H1 (cell line): ENCODE measurements at regions not wholly inside any gene's neighbourhood (a gene's known extent, or its start where the extent isn't known, plus 50 kb on each side); places are given as distances from the start of the nearest gene placed in this dataset.

Source experiments
- CTCF ChIA-PET: fragments of 300-600 bp; sonication (Branson Sonifier 250); formaldehyde crosslinking; loops from one replicate; lab custom pipeline; 2021; ENCODE audit not compliant: partially characterized antibody; lab: Charles Lee
- POLR2A ChIA-PET: fragments of 300-600 bp; sonication (Branson Sonifier 250); formaldehyde crosslinking; loops from one replicate; lab custom pipeline; 2021; ENCODE audit warnings: inconsistent platforms; ENCODE audit not compliant: partially characterized antibody; lab: Charles Lee
- DNase-seq, 2 experiments: peaks; one replicate each; pipeline versions ENCODE4 v3.0.0 to v3.0.0-alpha.2; 2010 to 2022; ENCODE audit warnings: low spot score in 2 of 2, low read depth in 1 of 2, mixed read lengths in 1 of 2
- FAIRE-seq: peaks from 2 replicates; lab custom pipeline; 2011; peaks lifted over from hg19 to GRCh38; lab: Jason Lieb, UNC
- H2AFZ ChIP-seq: 2 replicates; pipeline ENCODE4 v1.8.1; 2012; ENCODE audit warnings: low read length, inconsistent platforms
- H2AK5ac ChIP-seq: 2 replicates; pipeline ENCODE4 v1.6.1; 2013; ENCODE audit warnings: low read depth, low read length
- H2BK120ac ChIP-seq: replicated peaks from 2 replicates; pipeline ENCODE3; 2013; ENCODE audit warnings: low read depth, low read length, inconsistent platforms
- H2BK12ac ChIP-seq: 2 replicates; pipeline ENCODE4 v1.6.1; 2013; ENCODE audit warnings: low read depth, low read length
- H2BK15ac ChIP-seq: 2 replicates; pipeline ENCODE4 v1.6.1; 2013; ENCODE audit warnings: low read length
- H2BK20ac ChIP-seq: 2 replicates; pipeline ENCODE4 v1.6.1; 2013; ENCODE audit warnings: low read length
- H2BK5ac ChIP-seq: 2 replicates; pipeline ENCODE4 v1.6.1; 2013; ENCODE audit warnings: low read depth, low read length
- H3K14ac ChIP-seq: 2 replicates; pipeline ENCODE4 v1.6.1; 2013; ENCODE audit warnings: inconsistent platforms; ENCODE audit not compliant: insufficient read length
- H3K18ac ChIP-seq: 2 replicates; pipeline ENCODE4 v1.6.1; 2013; ENCODE audit warnings: low read length; ENCODE audit errors: extremely low read depth
- H3K23ac ChIP-seq: 2 replicates; pipeline ENCODE4 v1.6.1; 2013; ENCODE audit warnings: inconsistent platforms; ENCODE audit not compliant: insufficient read length
- H3K23me2 ChIP-seq: 2 replicates; pipeline ENCODE4 v1.6.1; 2013; ENCODE audit warnings: low read depth, low read length
- H3K27ac ChIP-seq: 2 replicates; pipeline ENCODE4 v1.6.1; 2011; ENCODE audit warnings: low read depth, low read length, inconsistent platforms
- H3K27me3 ChIP-seq, 4 experiments: replicated peaks in 1 of 4; 1 replicate in 1 of 4; 2 replicates in 3 of 4; pipeline versions ENCODE4 v1.6.1 to v1.8.1; 2011 to 2013; ENCODE audit warnings: low read length in 3 of 4, mild to moderate bottlenecking in 3 of 4, inconsistent platforms in 2 of 4, mixed read lengths in 2 of 4, moderate library complexity in 1 of 4; ENCODE audit not compliant: control insufficient read depth in 3 of 4, insufficient read depth in 3 of 4; ENCODE audit errors: extremely low read depth in 1 of 4
- H3K36me3 ChIP-seq, 4 experiments: 2 replicates each; pipeline versions ENCODE4 v1.6.1 to v1.8.1; 2011 to 2013; ENCODE audit warnings: mild to moderate bottlenecking in 4 of 4, low read length in 3 of 4, moderate library complexity in 2 of 4, control low read depth in 1 of 4, inconsistent platforms in 1 of 4; ENCODE audit not compliant: insufficient read depth in 4 of 4, control insufficient read depth in 2 of 4
- H3K4ac ChIP-seq: replicated peaks from 2 replicates; pipeline ENCODE3; 2013; ENCODE audit warnings: low read length, low read depth, mixed read lengths, inconsistent platforms; ENCODE audit not compliant: insufficient read length
- H3K4me1 ChIP-seq, 4 experiments: replicated peaks in 1 of 4; 1 replicate in 1 of 4; 2 replicates in 3 of 4; pipeline versions ENCODE4 v1.6.1 to v1.8.1; 2011 to 2013; ENCODE audit warnings: low read length in 3 of 4, inconsistent platforms in 2 of 4, mixed read lengths in 1 of 4; ENCODE audit not compliant: insufficient read depth in 4 of 4, control insufficient read depth in 3 of 4
- H3K4me2 ChIP-seq, 2 experiments: 2 replicates each; pipeline versions ENCODE4 v1.6.1 to v1.8.1; 2011 to 2013; ENCODE audit warnings: low read depth in 2 of 2, low read length in 2 of 2, control low read depth in 1 of 2, inconsistent platforms in 1 of 2, mild to moderate bottlenecking in 1 of 2; ENCODE audit not compliant: insufficient read depth in 1 of 2
- H3K4me3 ChIP-seq, 4 experiments: fragments of 200-600, 300-600 bp in 1 of 4; sonication (generic), shearing (Covaris generic), sonication (Bioruptor Twin) in 1 of 4; 2 replicates each; pipeline versions ENCODE4 v1.5.1 to v1.8.1; 2011 to 2016; ENCODE audit warnings: low read length in 4 of 4, low read depth in 3 of 4, control low read depth in 2 of 4, inconsistent platforms in 2 of 4, mild to moderate bottlenecking in 2 of 4, mixed read lengths in 1 of 4, moderate library complexity in 1 of 4; ENCODE audit not compliant: insufficient read depth in 2 of 4; ENCODE audit errors: extremely low read depth in 1 of 4
- H3K56ac ChIP-seq: replicated peaks from 2 replicates; pipeline ENCODE3; 2013; ENCODE audit warnings: low read depth, mild to moderate bottlenecking, mixed read lengths, low read length, inconsistent platforms; ENCODE audit not compliant: insufficient read length
- H3K79me1 ChIP-seq: 2 replicates; pipeline ENCODE4 v1.6.1; 2013; ENCODE audit warnings: low read depth, low read length, control low read depth
- H3K79me2 ChIP-seq, 2 experiments: 2 replicates each; pipeline versions ENCODE4 v1.6.1 to v1.8.1; 2012 to 2013; ENCODE audit warnings: low read length in 2 of 2, mild to moderate bottlenecking in 2 of 2, inconsistent platforms in 1 of 2; ENCODE audit not compliant: insufficient read depth in 2 of 2, control insufficient read depth in 1 of 2
- H3K9ac ChIP-seq, 4 experiments: replicated peaks in 1 of 4; 1 replicate in 1 of 4; 2 replicates in 3 of 4; pipeline versions ENCODE4 v1.6.1 to v1.8.1; 2011 to 2013; ENCODE audit warnings: low read depth in 3 of 4, low read length in 3 of 4, control low read depth in 2 of 4, mild to moderate bottlenecking in 2 of 4, moderate library complexity in 2 of 4, inconsistent platforms in 1 of 4; ENCODE audit errors: extremely low read depth in 1 of 4
- H3K9me3 ChIP-seq, 2 experiments: 2 replicates each; pipeline versions ENCODE4 v1.6.1 to v1.8.1; 2012 to 2013; ENCODE audit warnings: mild to moderate bottlenecking in 2 of 2, moderate library complexity in 2 of 2, control low read depth in 1 of 2, inconsistent platforms in 1 of 2, low read depth in 1 of 2, low read length in 1 of 2, mixed read lengths in 1 of 2; ENCODE audit not compliant: insufficient read depth in 2 of 2
- H4K20me1 ChIP-seq, 2 experiments: replicated peaks in 1 of 2; 2 replicates each; pipeline versions ENCODE3 to v1.8.1; 2011 to 2013; ENCODE audit warnings: inconsistent platforms in 2 of 2, low read length in 2 of 2, mild to moderate bottlenecking in 1 of 2; ENCODE audit not compliant: insufficient read depth in 2 of 2, control insufficient read depth in 1 of 2
- H4K5ac ChIP-seq: 2 replicates; pipeline ENCODE4 v1.6.1; 2013; ENCODE audit warnings: low read length, low read depth, mixed read lengths, inconsistent platforms; ENCODE audit not compliant: insufficient read length
- H4K8ac ChIP-seq: 2 replicates; pipeline ENCODE4 v1.8.0; 2013; ENCODE audit warnings: mild to moderate bottlenecking, moderate library complexity, low read length, inconsistent platforms; ENCODE audit not compliant: insufficient read depth; ENCODE audit errors: extremely low read depth
- H4K91ac ChIP-seq: replicated peaks from 2 replicates; pipeline ENCODE3; 2013; ENCODE audit warnings: low read length, mixed read lengths, inconsistent platforms; ENCODE audit not compliant: insufficient read length
- BACH1 ChIP-seq: IDR thresholded peaks from 2 replicates; pipeline ENCODE4 v1.6.1; 2012; ENCODE audit warnings: low read length, improper control_type of control experiment
- KDM1A ChIP-seq: fragments of 200-600, 300-600 bp; sonication (generic); IDR thresholded peaks from 2 replicates; pipeline ENCODE4 v1.7.1; 2016; ENCODE audit warnings: mild to moderate bottlenecking, low read length, borderline replicate concordance
- MAFK ChIP-seq: IDR thresholded peaks from 2 replicates; pipeline ENCODE4 v1.6.1; 2012; ENCODE audit warnings: low read depth, mild to moderate bottlenecking, improper control_type of control experiment, low read length
- WGBS, 2 experiments: shearing (Covaris generic) in 1 of 2; methylation state at CpG; one replicate each; pipeline versions ENCODE4 v1.1.6 to v1.1.7; 2013 to 2015; ENCODE audit warnings: low lambda C conversion rate in 2 of 2, mixed read lengths in 2 of 2, inconsistent platforms in 1 of 2, low coverage in 1 of 2, missing lambda C conversion rate in 1 of 2; ENCODE audit not compliant: insufficient replicate concordance in 2 of 2, insufficient coverage in 1 of 2, insufficient read length in 1 of 2; ENCODE audit errors: extremely low coverage in 1 of 2, missing lambda C conversion rate in 1 of 2; 5-methylcytosine and 5-hydroxymethylcytosine counted together
- TF ChIP-seq, protein P1 (sequence below): IDR thresholded peaks from 2 replicates; pipeline ENCODE4 v1.6.1; 2012; ENCODE audit warnings: inconsistent platforms

DNA sequence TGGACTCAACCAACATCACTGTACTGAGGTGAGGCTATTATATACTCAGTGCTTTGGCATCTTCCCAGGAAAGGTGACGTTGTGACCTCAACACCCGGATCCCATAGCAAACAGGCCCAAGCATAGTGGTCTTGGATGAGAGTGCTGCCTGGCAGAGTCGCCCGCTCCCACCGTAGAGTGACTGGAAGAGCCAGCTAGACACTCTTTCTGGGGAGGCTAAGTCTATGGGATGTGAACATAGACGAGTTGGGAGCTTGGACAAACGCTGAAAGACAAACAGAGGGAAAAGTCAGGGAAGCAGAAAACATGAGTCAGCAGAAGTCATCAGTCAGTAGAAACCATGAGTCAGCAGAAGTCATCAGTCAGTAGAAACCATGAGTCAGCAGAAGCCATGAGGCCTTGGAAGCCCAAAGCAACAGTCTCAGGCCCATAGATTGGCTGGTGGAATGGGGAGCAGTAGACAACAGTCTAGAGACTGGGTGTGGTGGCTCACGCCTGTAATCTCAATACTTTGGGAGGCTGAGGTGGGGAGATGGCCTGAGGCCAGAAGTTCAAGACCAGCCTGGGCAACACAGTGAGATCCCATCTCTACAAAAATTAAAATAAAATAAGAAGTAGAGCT is 66.4 kb upstream of the MAP1LC3B2 start:
- no peak overlapping the region for H3K9ac ChIP-seq

More for the DNA sequence above, 66.4 kb upstream of the MAP1LC3B2 start:
- H3K4me2 ChIP-seq, result no peak overlapping the region
- ChIA-PET CTCF (interaction anchor here (0.6 to 1.7 kb wide), 4 partner anchors 9 to 630 kb away, joined by 3 to 4 read pairs (median 3); no protein-coding TSS in a partner anchor), POLR2A (interaction anchor here (1.0 to 1.3 kb wide), 2 partner anchors 9 to 14 kb away, joined by 3 to 6 read pairs; no protein-coding TSS in a partner anchor)
- H3K27me3 ChIP-seq, result no peaks in the 10 kb centered on the region
- no peak overlapping the region for H4K5ac ChIP-seq
- no peak overlapping the region; the same call in 1 of the 2 replicates for H2AFZ ChIP-seq
- FAIRE-seq (no peak), DNase-seq (no peak)
- no peaks in the 10 kb centered on the region for H3K23me2 ChIP-seq
- H3K14ac ChIP-seq, result no peak overlapping the region
- no peaks in the 10 kb centered on the region for H4K20me1 ChIP-seq
- H3K4me3 ChIP-seq, result no peak overlapping the region
- H2BK120ac ChIP-seq, result no peak overlapping the region
- no peaks in the 10 kb centered on the region for H3K9me3 ChIP-seq
- no peak overlapping the region for H2BK15ac ChIP-seq
- no peak overlapping the region for H4K91ac ChIP-seq
- H2AK5ac ChIP-seq, result no peak overlapping the region
- TF ChIP-seq MAFK (peak; percentile 99), BACH1 (peak; percentile 100), KDM1A (peak; percentile 72; the same call in 1 of the 2 replicates)
- TF ChIP-seq, protein P1, sequence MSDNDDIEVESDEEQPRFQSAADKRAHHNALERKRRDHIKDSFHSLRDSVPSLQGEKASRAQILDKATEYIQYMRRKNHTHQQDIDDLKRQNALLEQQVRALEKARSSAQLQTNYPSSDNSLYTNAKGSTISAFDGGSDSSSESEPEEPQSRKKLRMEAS, result no peak
- peak overlapping the region; percentile 30; the same call in 1 of the 2 replicates for H3K27ac ChIP-seq
- H3K4ac ChIP-seq, result no peak overlapping the region
- H3K79me1 ChIP-seq, result no peaks in the 10 kb centered on the region
- peaks cover 0 to 7% (median 0%) of the 10 kb centered on the region in 4 experiments; a peak in 2 of 7 replicates for H3K4me1 ChIP-seq
- no peak overlapping the region for H3K23ac ChIP-seq
- no peak overlapping the region for H2BK5ac ChIP-seq
- H3K79me2 ChIP-seq, result no peaks in the 10 kb centered on the region
- peak overlapping the region; percentile 73; the same call in 1 of the 2 replicates for H4K8ac ChIP-seq
- H2BK20ac ChIP-seq, result no peak overlapping the region
- H3K56ac ChIP-seq, result no peak overlapping the region
- no peaks in the 10 kb centered on the region for H3K36me3 ChIP-seq
- peak overlapping the region; percentile 1; the same call in 1 of the 2 replicates for H2BK12ac ChIP-seq
- WGBS, 2 experiments, result 91% methylated on average over 8 of the region's 8 CpGs; no CpG with 5 or more reads in 1 of the 2 experiments
- no peak overlapping the region for H3K18ac ChIP-seq
